ENCODE measurements at regions not wholly inside any gene's neighbourhood (a gene's known extent, or its start where the extent isn't known, plus 50 kb on each side); places are given as distances from the start of the nearest gene placed in this dataset.

DNA sequence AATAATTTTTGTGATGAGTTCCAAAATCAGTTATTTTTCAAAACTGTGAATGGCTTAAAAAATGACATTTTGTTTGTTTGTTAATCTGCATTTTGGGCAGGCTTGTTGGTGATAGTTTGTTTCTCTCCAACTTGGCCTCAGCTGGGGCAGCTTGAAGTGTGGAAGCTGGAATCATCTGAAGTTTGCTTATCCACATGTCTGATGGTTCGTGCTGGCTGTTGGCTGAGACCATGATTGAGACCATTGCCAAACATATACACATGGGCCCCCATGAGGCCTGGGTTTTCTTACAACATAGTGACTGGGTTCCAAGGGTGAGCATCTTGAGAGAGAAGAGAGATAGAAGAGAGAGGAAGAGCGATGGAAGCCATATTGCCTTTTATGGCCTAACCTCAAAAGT lies 201.2 kb downstream of the NDFIP2 start:
- POLR2A ChIA-PET (ENCODE audit: unreplicated experiment) = no interaction called here
- no peak overlapping the region for H2BK20ac ChIP-seq (ENCODE audit: low read depth, low read length)
- no TSS peak for BruUV-seq (replicated peaks)

More for the DNA sequence above, 201.2 kb downstream of the NDFIP2 start:
- no peaks in the 10 kb centered on the region for H4K20me1 ChIP-seq (ENCODE audit: insufficient read depth, low read length)
- no peak overlapping the region for H2BK120ac ChIP-seq (ENCODE audit: low read depth, low read length)
- H3K4me3 ChIP-seq (ENCODE audit: insufficient read depth, low read depth, low read length) = no peak overlapping the region
- H3K4ac ChIP-seq (ENCODE audit: low read depth, low read length) = no peak overlapping the region
- no peak overlapping the region for H3K4me2 ChIP-seq (ENCODE audit: low read depth, low read length)
- H3K36me3 ChIP-seq (ENCODE audit: control insufficient read depth, insufficient read depth, low read length) = no peaks in the 10 kb centered on the region
- no peak for ATAC-seq (ENCODE audit: low read depth)
- no peak overlapping the region for H4K8ac ChIP-seq (ENCODE audit: low read depth in 2 of 2, low read length in 2 of 2)
- H4K5ac ChIP-seq (ENCODE audit: low read depth, low read length) = no peak overlapping the region
- CTCF ChIA-PET = no interaction called here
- TF ChIP-seq MAZ (IDR thresholded peaks at IDR 0.05; ENCODE audit: borderline replicate concordance, low read depth, low read length) = no peak
- TF ChIP-seq NFE2L2 (IDR thresholded peaks at IDR 0.05; ENCODE audit: low read depth, low read length) = no peak
- no peak for TF ChIP-seq RCOR1 (IDR thresholded peaks at IDR 0.05; ENCODE audit: insufficient replicate concordance, low read length)
- TF ChIP-seq, protein P1, sequence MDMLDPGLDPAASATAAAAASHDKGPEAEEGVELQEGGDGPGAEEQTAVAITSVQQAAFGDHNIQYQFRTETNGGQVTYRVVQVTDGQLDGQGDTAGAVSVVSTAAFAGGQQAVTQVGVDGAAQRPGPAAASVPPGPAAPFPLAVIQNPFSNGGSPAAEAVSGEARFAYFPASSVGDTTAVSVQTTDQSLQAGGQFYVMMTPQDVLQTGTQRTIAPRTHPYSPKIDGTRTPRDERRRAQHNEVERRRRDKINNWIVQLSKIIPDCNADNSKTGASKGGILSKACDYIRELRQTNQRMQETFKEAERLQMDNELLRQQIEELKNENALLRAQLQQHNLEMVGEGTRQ (IDR thresholded peaks at IDR 0.05; ENCODE audit: low read depth, low read length) = no peak
- TF ChIP-seq, protein P2, sequence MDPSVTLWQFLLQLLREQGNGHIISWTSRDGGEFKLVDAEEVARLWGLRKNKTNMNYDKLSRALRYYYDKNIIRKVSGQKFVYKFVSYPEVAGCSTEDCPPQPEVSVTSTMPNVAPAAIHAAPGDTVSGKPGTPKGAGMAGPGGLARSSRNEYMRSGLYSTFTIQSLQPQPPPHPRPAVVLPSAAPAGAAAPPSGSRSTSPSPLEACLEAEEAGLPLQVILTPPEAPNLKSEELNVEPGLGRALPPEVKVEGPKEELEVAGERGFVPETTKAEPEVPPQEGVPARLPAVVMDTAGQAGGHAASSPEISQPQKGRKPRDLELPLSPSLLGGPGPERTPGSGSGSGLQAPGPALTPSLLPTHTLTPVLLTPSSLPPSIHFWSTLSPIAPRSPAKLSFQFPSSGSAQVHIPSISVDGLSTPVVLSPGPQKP (IDR thresholded peaks at IDR 0.05; ENCODE audit: borderline replicate concordance, low read depth, low read length) = no peak
- no peak for TF ChIP-seq MXI1 (IDR thresholded peaks at IDR 0.05; ENCODE audit: borderline replicate concordance, low read depth, low read length)
- TF ChIP-seq, protein P3, sequence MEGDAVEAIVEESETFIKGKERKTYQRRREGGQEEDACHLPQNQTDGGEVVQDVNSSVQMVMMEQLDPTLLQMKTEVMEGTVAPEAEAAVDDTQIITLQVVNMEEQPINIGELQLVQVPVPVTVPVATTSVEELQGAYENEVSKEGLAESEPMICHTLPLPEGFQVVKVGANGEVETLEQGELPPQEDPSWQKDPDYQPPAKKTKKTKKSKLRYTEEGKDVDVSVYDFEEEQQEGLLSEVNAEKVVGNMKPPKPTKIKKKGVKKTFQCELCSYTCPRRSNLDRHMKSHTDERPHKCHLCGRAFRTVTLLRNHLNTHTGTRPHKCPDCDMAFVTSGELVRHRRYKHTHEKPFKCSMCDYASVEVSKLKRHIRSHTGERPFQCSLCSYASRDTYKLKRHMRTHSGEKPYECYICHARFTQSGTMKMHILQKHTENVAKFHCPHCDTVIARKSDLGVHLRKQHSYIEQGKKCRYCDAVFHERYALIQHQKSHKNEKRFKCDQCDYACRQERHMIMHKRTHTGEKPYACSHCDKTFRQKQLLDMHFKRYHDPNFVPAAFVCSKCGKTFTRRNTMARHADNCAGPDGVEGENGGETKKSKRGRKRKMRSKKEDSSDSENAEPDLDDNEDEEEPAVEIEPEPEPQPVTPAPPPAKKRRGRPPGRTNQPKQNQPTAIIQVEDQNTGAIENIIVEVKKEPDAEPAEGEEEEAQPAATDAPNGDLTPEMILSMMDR (conservative IDR thresholded peaks at IDR 0.05; ENCODE audit: low read depth, low read length) = no peak
- TF ChIP-seq CHD1 (IDR thresholded peaks at IDR 0.05; ENCODE audit: low read depth, low read length) = no peak
- TF ChIP-seq CEBPB (IDR thresholded peaks at IDR 0.05; ENCODE audit: low read depth, low read length) = no peak
- no peak for TF ChIP-seq SMC3 (IDR thresholded peaks at IDR 0.05; ENCODE audit: low read depth, low read length)
- no peak for TF ChIP-seq RAD21 (IDR thresholded peaks at IDR 0.05; ENCODE audit: low read length)
- no peak for TF ChIP-seq MAFK (IDR thresholded peaks at IDR 0.05; ENCODE audit: low read depth, low read length)
- TF ChIP-seq POLR2A (IDR thresholded peaks at IDR 0.05; ENCODE audit: low read depth, low read length) = no peak
- no peak for TF ChIP-seq FOS (IDR thresholded peaks at IDR 0.05; ENCODE audit: low read depth, low read length)
- no peak overlapping the region for H2AFZ ChIP-seq (replicated peaks; ENCODE audit: low read length, poor library complexity)
- H3K27me3 ChIP-seq (ENCODE audit: control insufficient read depth, insufficient read depth, low read length) = no peaks in the 10 kb centered on the region
- no CpG with 5 or more reads among the region's 2 CpGs for WGBS, 2 experiments (ENCODE audit: extremely low coverage in 2 of 2, insufficient read length in 1 of 2)
- no peak overlapping the region for H3K23ac ChIP-seq (ENCODE audit: low read depth, low read length)
- dilution Hi-C loops (cut with HindIII; ENCODE audit: low sequenced_read_pairs, unreplicated experiment) (no loop called here), in situ Hi-C loops (cut with MboI; ENCODE audit: low sequenced_read_pairs) (no loop called here), intact Hi-C loops (cut with micrococcal nuclease) (no loop called here)
- no peak overlapping the region for H4K91ac ChIP-seq (ENCODE audit: insufficient read depth, low read depth, low read length)
- H3K9me3 ChIP-seq (ENCODE audit: control insufficient read depth, insufficient read depth, low read length) = no peaks in the 10 kb centered on the region
- H3K79me1 ChIP-seq (ENCODE audit: low read depth in 1 of 2, low read length in 2 of 2) = no peaks in the 10 kb centered on the region
- no peak overlapping the region for H2BK5ac ChIP-seq (ENCODE audit: low read depth, low read length, poor library complexity, severe bottlenecking)
- H3K14ac ChIP-seq (replicated peaks; ENCODE audit: low read depth, low read length) = no peak overlapping the region
- no peak overlapping the region for H2AK5ac ChIP-seq (ENCODE audit: low read depth, low read length)
- DNase-seq = no peak
- no peak overlapping the region for H2AK9ac ChIP-seq (replicated peaks; ENCODE audit: low read depth, low read length, poor library complexity)
- H3K27ac ChIP-seq (ENCODE audit: insufficient read depth, low read length) = no peak overlapping the region
- H3K9ac ChIP-seq (ENCODE audit: low read depth, low read length) = no peak overlapping the region
- H3K18ac ChIP-seq (ENCODE audit: low read depth, low read length) = no peak overlapping the region
- H3K9me1 ChIP-seq (ENCODE audit: insufficient read depth, low read length) = 0 out of 2 replicates have a peak, but pooled peaks cover 4% of the 10 kb centered on the region
- H3K56ac ChIP-seq (ENCODE audit: extremely low read depth, insufficient read depth, low read length) = no peak overlapping the region
- H3K4me1 ChIP-seq (ENCODE audit: control insufficient read depth, insufficient read depth, low read length) = no peaks in the 10 kb centered on the region; the same call in 1 of the 2 replicates
- H2BK15ac ChIP-seq (ENCODE audit: low read depth, low read length) = no peak overlapping the region

Measured in IMR-90 (cell line).